ENCODE measurements at regions not wholly inside any gene's neighbourhood (a gene's known extent, or its start where the extent isn't known, plus 50 kb on each side); places are given as distances from the start of the nearest gene placed in this dataset.

DNA sequence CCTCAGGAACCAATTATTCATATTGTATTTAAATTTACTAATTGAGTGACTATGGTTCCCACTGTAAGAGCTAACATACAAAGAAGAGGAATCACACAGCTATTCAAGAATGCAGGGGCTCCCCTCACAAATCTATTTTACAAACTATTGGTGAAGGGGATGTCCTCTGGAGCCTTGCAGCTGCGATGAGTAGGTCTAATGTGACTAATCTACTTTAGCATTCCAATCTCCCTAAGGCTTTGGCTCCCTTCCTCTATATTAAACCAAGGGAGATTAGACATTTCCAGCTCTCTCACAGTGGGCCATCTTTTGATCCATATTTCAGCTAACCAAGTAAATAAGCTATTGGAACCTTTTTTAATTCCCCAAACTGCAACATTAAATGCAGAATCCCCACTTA, 514.2 kb upstream of the BCHE start:
- intact Hi-C loops (cut with micrococcal nuclease; ENCODE audit: unreplicated experiment): no loop called here
- no peaks in the 10 kb centered on the region for H3K9me3 ChIP-seq (ENCODE audit: control insufficient read depth, insufficient read depth, low read depth, low read length)
- ChIA-PET POLR2A (no interaction called here), CTCF (no interaction called here)
- no peak for DNase-seq (ENCODE audit: low read depth, low spot score)
- H3K36me3 ChIP-seq (ENCODE audit: control insufficient read depth, insufficient read depth, low read length): no peaks in the 10 kb centered on the region
- no TSS peak for BruUV-seq (replicated peaks)
- in situ Hi-C loops (cut with HindIII; ENCODE audit: low pct_unique_long_range_greater_than_20kb, low sequenced_read_pairs): no loop called here
- TF ChIP-seq TCF7L2 (IDR thresholded peaks at IDR 0.05; ENCODE audit: low read depth, low read length) (no peak), POLR2AphosphoS5 (IDR thresholded peaks at IDR 0.05; ENCODE audit: low read depth, low read length) (no peak), SIN3A (IDR thresholded peaks at IDR 0.05; ENCODE audit: borderline replicate concordance, insufficient read depth, low read depth, low read length) (no peak), REST (IDR thresholded peaks at IDR 0.05; ENCODE audit: insufficient read depth in 1 of 2, low read depth in 2 of 2, low read length in 1 of 2) (no peak)
- TF ChIP-seq, protein P1, sequence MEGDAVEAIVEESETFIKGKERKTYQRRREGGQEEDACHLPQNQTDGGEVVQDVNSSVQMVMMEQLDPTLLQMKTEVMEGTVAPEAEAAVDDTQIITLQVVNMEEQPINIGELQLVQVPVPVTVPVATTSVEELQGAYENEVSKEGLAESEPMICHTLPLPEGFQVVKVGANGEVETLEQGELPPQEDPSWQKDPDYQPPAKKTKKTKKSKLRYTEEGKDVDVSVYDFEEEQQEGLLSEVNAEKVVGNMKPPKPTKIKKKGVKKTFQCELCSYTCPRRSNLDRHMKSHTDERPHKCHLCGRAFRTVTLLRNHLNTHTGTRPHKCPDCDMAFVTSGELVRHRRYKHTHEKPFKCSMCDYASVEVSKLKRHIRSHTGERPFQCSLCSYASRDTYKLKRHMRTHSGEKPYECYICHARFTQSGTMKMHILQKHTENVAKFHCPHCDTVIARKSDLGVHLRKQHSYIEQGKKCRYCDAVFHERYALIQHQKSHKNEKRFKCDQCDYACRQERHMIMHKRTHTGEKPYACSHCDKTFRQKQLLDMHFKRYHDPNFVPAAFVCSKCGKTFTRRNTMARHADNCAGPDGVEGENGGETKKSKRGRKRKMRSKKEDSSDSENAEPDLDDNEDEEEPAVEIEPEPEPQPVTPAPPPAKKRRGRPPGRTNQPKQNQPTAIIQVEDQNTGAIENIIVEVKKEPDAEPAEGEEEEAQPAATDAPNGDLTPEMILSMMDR (IDR thresholded peaks at IDR 0.05): no peak
- no peaks in the 10 kb centered on the region for H3K27me3 ChIP-seq (ENCODE audit: control insufficient read depth, insufficient read depth, low read length)
- H3K4me1 ChIP-seq (ENCODE audit: control insufficient read depth, insufficient read depth, low read length): no peaks in the 10 kb centered on the region
- H3K4me3 ChIP-seq (ENCODE audit: low read depth in 2 of 2, low read length in 2 of 2): no peak overlapping the region
- no peak overlapping the region for H3K27ac ChIP-seq (ENCODE audit: low read length)
- no peak for ATAC-seq

- BruUV-seq (replicated peaks): no TSS peak
- ChIA-PET POLR2A (no interaction called here), CTCF (no interaction called here)
- Histone ChIP-seq H3K4me1 (ENCODE audit: control insufficient read depth, insufficient read depth, low read length) (no peaks in the 10 kb centered on the region), H3K4me3 (ENCODE audit: low read depth in 2 of 2, low read length in 2 of 2) (no peak overlapping the region), H3K27ac (ENCODE audit: low read length) (no peak overlapping the region), H3K9me3 (ENCODE audit: control insufficient read depth, insufficient read depth, low read depth, low read length) (no peaks in the 10 kb centered on the region), H3K27me3 (ENCODE audit: control insufficient read depth, insufficient read depth, low read length) (no peaks in the 10 kb centered on the region), H3K36me3 (ENCODE audit: control insufficient read depth, insufficient read depth, low read length) (no peaks in the 10 kb centered on the region)
- DNase-seq (ENCODE audit: low read depth, low spot score) (no peak), ATAC-seq (no peak)
- in situ Hi-C loops (cut with HindIII; ENCODE audit: low pct_unique_long_range_greater_than_20kb, low sequenced_read_pairs) (no loop called here), intact Hi-C loops (cut with micrococcal nuclease; ENCODE audit: unreplicated experiment) (no loop called here)
- TF ChIP-seq POLR2AphosphoS5 (IDR thresholded peaks at IDR 0.05; ENCODE audit: low read depth, low read length): no peak
- no peak for TF ChIP-seq TCF7L2 (IDR thresholded peaks at IDR 0.05; ENCODE audit: low read depth, low read length)
- TF ChIP-seq REST (IDR thresholded peaks at IDR 0.05; ENCODE audit: insufficient read depth in 1 of 2, low read depth in 2 of 2, low read length in 1 of 2): no peak
- TF ChIP-seq, protein P1 (IDR thresholded peaks at IDR 0.05): no peak
These were observed 503.5 kb upstream of the BCHE start for GRCh38 chr3:166340604-166341266.
